ENCODE measurements at regions not wholly inside any gene's neighbourhood (a gene's known extent, or its start where the extent isn't known, plus 50 kb on each side); places are given as distances from the start of the nearest gene placed in this dataset.

- Histone ChIP-seq H3K9me3 (ENCODE audit: low read depth, low read length) (no peaks in the 10 kb centered on the region), H3K27ac (no peak overlapping the region), H3K4me3 (no peak overlapping the region), H3K36me3 (ENCODE audit: insufficient read depth, low read length) (no peaks in the 10 kb centered on the region), H3K9ac (ENCODE audit: insufficient read length) (no peak overlapping the region)
- no peak for DNase-seq (ENCODE audit: low read depth, low spot score)
- TF ChIP-seq EZH2 (IDR thresholded peaks at IDR 0.05) (no peak), POLR2AphosphoS5 (IDR thresholded peaks at IDR 0.05; ENCODE audit: borderline replicate concordance, low read depth, low read length) (no peak), FOXP2 (optimal IDR thresholded peaks at IDR 0.05; ENCODE audit: control extremely low read depth, extremely low read length, insufficient read depth) (no peak)
Measured at GRCh38 chr9:13352451-13352979, 73.0 kb upstream of the MPDZ start.

- H3K4me3 ChIP-seq, result no peak overlapping the region
- no peak overlapping the region for H3K27ac ChIP-seq
- H3K9me3 ChIP-seq (ENCODE audit: low read depth, low read length), result no peaks in the 10 kb centered on the region
- no peaks in the 10 kb centered on the region for H3K36me3 ChIP-seq (ENCODE audit: insufficient read depth, low read length)
- DNase-seq (ENCODE audit: low read depth, low spot score), result no peak
- no peak overlapping the region for H3K9ac ChIP-seq (ENCODE audit: insufficient read length)
- TF ChIP-seq EZH2 (IDR thresholded peaks at IDR 0.05) (no peak), FOXP2 (optimal IDR thresholded peaks at IDR 0.05; ENCODE audit: control extremely low read depth, extremely low read length, insufficient read depth) (no peak), POLR2AphosphoS5 (IDR thresholded peaks at IDR 0.05; ENCODE audit: borderline replicate concordance, low read depth, low read length) (no peak)
Measured at GRCh38 chr9:13351778-13352386, 72.4 kb upstream of the MPDZ start.

GRCh38 chr9:13332571-13332970 is 53.1 kb upstream of the MPDZ start:
- DNase-seq (ENCODE audit: low read depth, low spot score), result no peak
- Histone ChIP-seq H3K27ac (peak overlapping the region; percentile 54), H3K9me3 (ENCODE audit: low read depth, low read length) (no peaks in the 10 kb centered on the region), H3K9ac (ENCODE audit: insufficient read length) (no peak overlapping the region), H3K36me3 (ENCODE audit: insufficient read depth, low read length) (no peaks in the 10 kb centered on the region), H3K4me3 (no peak overlapping the region)
- TF ChIP-seq EZH2 (IDR thresholded peaks at IDR 0.05), result no peak
- no peak for TF ChIP-seq FOXP2 (optimal IDR thresholded peaks at IDR 0.05; ENCODE audit: control extremely low read depth, extremely low read length, insufficient read depth)
- no peak for TF ChIP-seq POLR2AphosphoS5 (IDR thresholded peaks at IDR 0.05; ENCODE audit: borderline replicate concordance, low read depth, low read length)

GRCh38 chr9:13331320-13331719 is 51.8 kb upstream of the MPDZ start:
- TF ChIP-seq FOXP2 (optimal IDR thresholded peaks at IDR 0.05; ENCODE audit: control extremely low read depth, extremely low read length, insufficient read depth), result no peak
- no peak for TF ChIP-seq POLR2AphosphoS5 (IDR thresholded peaks at IDR 0.05; ENCODE audit: borderline replicate concordance, low read depth, low read length)
- no peak for TF ChIP-seq EZH2 (IDR thresholded peaks at IDR 0.05)
- no peak for DNase-seq (ENCODE audit: low read depth, low spot score)
- no peaks in the 10 kb centered on the region for H3K36me3 ChIP-seq (ENCODE audit: insufficient read depth, low read length)
- H3K9me3 ChIP-seq (ENCODE audit: low read depth, low read length), result no peaks in the 10 kb centered on the region
- H3K9ac ChIP-seq (ENCODE audit: insufficient read length), result no peak overlapping the region
- no peak overlapping the region for H3K27ac ChIP-seq
- no peak overlapping the region for H3K4me3 ChIP-seq

- H3K9ac ChIP-seq (ENCODE audit: insufficient read length), result no peak overlapping the region
- TF ChIP-seq POLR2AphosphoS5 (IDR thresholded peaks at IDR 0.05; ENCODE audit: borderline replicate concordance, low read depth, low read length), result no peak
- TF ChIP-seq FOXP2 (optimal IDR thresholded peaks at IDR 0.05; ENCODE audit: control extremely low read depth, extremely low read length, insufficient read depth), result no peak
- no peak for TF ChIP-seq EZH2 (IDR thresholded peaks at IDR 0.05)
- no peak overlapping the region for H3K27ac ChIP-seq
- H3K9me3 ChIP-seq (ENCODE audit: low read depth, low read length), result no peaks in the 10 kb centered on the region
- no peaks in the 10 kb centered on the region for H3K36me3 ChIP-seq (ENCODE audit: insufficient read depth, low read length)
- H3K4me3 ChIP-seq, result no peak overlapping the region
- no peak for DNase-seq (ENCODE audit: low read depth, low spot score)
Measured at GRCh38 chr9:13330396-13331004, 51.0 kb upstream of the MPDZ start.

Data from SK-N-MC (cell line).